ENCODE measurements at regions not wholly inside any gene's neighbourhood (a gene's known extent, or its start where the extent isn't known, plus 50 kb on each side); places are given as distances from the start of the nearest gene placed in this dataset.

GRCh38 chr1:187481581-187482148 lies 652.9 kb downstream of the PLA2G4A start:
- Histone ChIP-seq H3K9me3 (no peaks in the 10 kb centered on the region), H3K4me3 (no peak overlapping the region), H3K36me3 (no peaks in the 10 kb centered on the region), H3K27ac (no peak overlapping the region), H3K27me3 (no peaks in the 10 kb centered on the region), H3K4me1 (no peaks in the 10 kb centered on the region)
- 78 to 81% methylated on average over 10 of the region's 10 CpGs for WGBS, 2 donors
- TF ChIP-seq POLR2A (IDR thresholded peaks at IDR 0.05) (no peak), POLR2AphosphoS5 (IDR thresholded peaks at IDR 0.05) (no peak), EP300 (IDR thresholded peaks at IDR 0.05) (no peak), CTCF (IDR thresholded peaks at IDR 0.05) (no peak)
- intact Hi-C loops (cut with DNase I): no loop called here
- no peak for DNase-seq

GRCh38 chr1:187490266-187490665 lies 661.5 kb downstream of the PLA2G4A start:
- Histone ChIP-seq H3K27ac (no peak overlapping the region), H3K4me3 (no peak overlapping the region), H3K36me3 (no peaks in the 10 kb centered on the region), H3K27me3 (no peaks in the 10 kb centered on the region), H3K9me3 (no peaks in the 10 kb centered on the region), H3K4me1 (no peaks in the 10 kb centered on the region)
- TF ChIP-seq EP300 (IDR thresholded peaks at IDR 0.05) (no peak), POLR2AphosphoS5 (IDR thresholded peaks at IDR 0.05) (no peak), CTCF (IDR thresholded peaks at IDR 0.05) (no peak), POLR2A (IDR thresholded peaks at IDR 0.05) (no peak)
- DNase-seq: no peak
- intact Hi-C loops (cut with DNase I): no loop called here
- 87 to 91% methylated on average over 3 of the region's 3 CpGs for WGBS, 2 donors

GRCh38 chr1:187491082-187491720 lies 662.5 kb downstream of the PLA2G4A start:
- H3K36me3 ChIP-seq: no peaks in the 10 kb centered on the region
- H3K27ac ChIP-seq: no peak overlapping the region
- H3K4me3 ChIP-seq: no peak overlapping the region
- no peaks in the 10 kb centered on the region for H3K27me3 ChIP-seq
- intact Hi-C loops (cut with DNase I): no loop called here
- no peaks in the 10 kb centered on the region for H3K4me1 ChIP-seq
- 55 to 58% methylated on average over 5 of the region's 5 CpGs for WGBS, 2 donors
- no peak for DNase-seq
- no peak for TF ChIP-seq POLR2A (IDR thresholded peaks at IDR 0.05)
- no peak for TF ChIP-seq POLR2AphosphoS5 (IDR thresholded peaks at IDR 0.05)
- TF ChIP-seq CTCF (IDR thresholded peaks at IDR 0.05): no peak
- H3K9me3 ChIP-seq: no peaks in the 10 kb centered on the region

- no peaks in the 10 kb centered on the region for H3K36me3 ChIP-seq
Observed at GRCh38 chr1:187498028-187498427, 669.3 kb downstream of the PLA2G4A start.

GRCh38 chr1:187504779-187505178 lies 676.0 kb downstream of the PLA2G4A start:
- Histone ChIP-seq H3K27ac (no peak overlapping the region), H3K36me3 (no peaks in the 10 kb centered on the region), H3K9me3 (no peaks in the 10 kb centered on the region), H3K4me3 (no peak overlapping the region), H3K27me3 (no peaks in the 10 kb centered on the region), H3K4me1 (no peaks in the 10 kb centered on the region)
- TF ChIP-seq CTCF (IDR thresholded peaks at IDR 0.05): no peak
- TF ChIP-seq EP300 (IDR thresholded peaks at IDR 0.05): no peak
- TF ChIP-seq POLR2AphosphoS5 (IDR thresholded peaks at IDR 0.05): no peak
- no peak for TF ChIP-seq POLR2A (IDR thresholded peaks at IDR 0.05)
- intact Hi-C loops (cut with DNase I): no loop called here
- DNase-seq: no peak

More at GRCh38 chr1:187498028-187498427, 669.3 kb downstream of the PLA2G4A start:
- intact Hi-C loops (cut with DNase I): no loop called here
- 25 to 57% methylated on average over 1 of the region's 1 CpG for WGBS, 2 donors
- Histone ChIP-seq H3K27ac (no peak overlapping the region), H3K4me1 (no peaks in the 10 kb centered on the region), H3K9me3 (no peaks in the 10 kb centered on the region), H3K4me3 (no peak overlapping the region), H3K27me3 (no peaks in the 10 kb centered on the region)
- no peak for TF ChIP-seq EP300 (IDR thresholded peaks at IDR 0.05)
- TF ChIP-seq POLR2AphosphoS5 (IDR thresholded peaks at IDR 0.05): no peak
- DNase-seq: no peak

Measured in sigmoid colon (tissue), 6 donors.